Kidney epithelial cell (primary cell): ENCODE measurements at regions not wholly inside any gene's neighbourhood (a gene's known extent, or its start where the extent isn't known, plus 50 kb on each side); places are given as distances from the start of the nearest gene placed in this dataset.

ENCODE experiments used
- DNase-seq: peaks from one replicate; pipeline ENCODE4 v3.0.0-alpha.2; 2010; ENCODE audit warnings: low read depth
- H3K27me3 ChIP-seq: 2 replicates; pipeline ENCODE4 v1.6.0; 2011; ENCODE audit warnings: low read length; ENCODE audit not compliant: control insufficient read depth, insufficient read depth
- H3K36me3 ChIP-seq: 2 replicates; pipeline ENCODE4 v1.5.1; 2011; ENCODE audit warnings: low read length; ENCODE audit not compliant: control insufficient read depth, insufficient read depth
- H3K4me3 ChIP-seq: 2 replicates; pipeline ENCODE4 v1.5.1; 2011; ENCODE audit warnings: low read depth, mild to moderate bottlenecking, control low read depth, low read length
- CTCF ChIP-seq: IDR thresholded peaks from 2 replicates; pipeline ENCODE4 v1.5.1; 2011; ENCODE audit warnings: mild to moderate bottlenecking, moderate library complexity, low read length, control low read depth, inconsistent platforms; ENCODE audit not compliant: insufficient read depth, poor library complexity, severe bottlenecking

GRCh38 chr12:130083002-130083401 lies 79.3 kb upstream of the FZD10 start:
- no peak for TF ChIP-seq CTCF
- Histone ChIP-seq H3K36me3 (no peaks in the 10 kb centered on the region), H3K27me3 (no peaks in the 10 kb centered on the region), H3K4me3 (no peak overlapping the region)
- DNase-seq: no peak

GRCh38 chr12:130083734-130084133 lies 78.5 kb upstream of the FZD10 start:
- no peaks in the 10 kb centered on the region for H3K36me3 ChIP-seq
- H3K4me3 ChIP-seq: no peak overlapping the region
- no peak for DNase-seq
- no peak for TF ChIP-seq CTCF
- H3K27me3 ChIP-seq: no peaks in the 10 kb centered on the region

GRCh38 chr12:130084359-130084758 lies 77.9 kb upstream of the FZD10 start:
- TF ChIP-seq CTCF: no peak
- Histone ChIP-seq H3K4me3 (no peak overlapping the region), H3K36me3 (no peaks in the 10 kb centered on the region), H3K27me3 (no peaks in the 10 kb centered on the region)
- DNase-seq: no peak

- no peak for DNase-seq
- Histone ChIP-seq H3K36me3 (no peaks in the 10 kb centered on the region), H3K4me3 (no peak overlapping the region), H3K27me3 (no peaks in the 10 kb centered on the region)
- TF ChIP-seq CTCF: no peak
Measured at GRCh38 chr12:130086248-130086647, 76.0 kb upstream of the FZD10 start.

- DNase-seq: no peak
- H3K4me3 ChIP-seq: no peak overlapping the region
- H3K27me3 ChIP-seq: no peaks in the 10 kb centered on the region
- H3K36me3 ChIP-seq: no peaks in the 10 kb centered on the region
- TF ChIP-seq CTCF: no peak
Measured at GRCh38 chr12:130086797-130087196, 75.5 kb upstream of the FZD10 start.

- Histone ChIP-seq H3K4me3 (no peak overlapping the region), H3K36me3 (no peaks in the 10 kb centered on the region), H3K27me3 (no peaks in the 10 kb centered on the region)
- no peak for TF ChIP-seq CTCF
- DNase-seq: no peak
Measured at GRCh38 chr12:130087222-130087621, 75.0 kb upstream of the FZD10 start.
